Keratinocyte (primary cell): ENCODE measurements at regions not wholly inside any gene's neighbourhood (a gene's known extent, or its start where the extent isn't known, plus 50 kb on each side); places are given as distances from the start of the nearest gene placed in this dataset.

Source experiments
- CTCF ChIP-seq, 3 experiments: IDR thresholded peaks in 1 of 3; conservative IDR thresholded peaks in 1 of 3; optimal IDR thresholded peaks in 1 of 3; 2 replicates in 2 of 3; 3 replicates in 1 of 3; pipeline versions ENCODE3 to v1.5.1; 2011; ENCODE audit warnings: low read length in 3 of 3, mild to moderate bottlenecking in 3 of 3, moderate library complexity in 2 of 3, control low read depth in 1 of 3, inconsistent platforms in 1 of 3; ENCODE audit not compliant: insufficient read depth in 2 of 3; ENCODE audit errors: extremely low read depth in 1 of 3
- EZH2 ChIP-seq: IDR thresholded peaks from one replicate; pipeline ENCODE4 v1.6.1; 2012; ENCODE audit warnings: inconsistent platforms, mild to moderate bottlenecking, low read length, moderate library complexity

GRCh38 chr21:20010691-20011200 lies 987.5 kb upstream of the NCAM2 start:
- TF ChIP-seq CTCF (optimal IDR thresholded peaks at IDR 0.05 in 1 of 3, IDR thresholded peaks at IDR 0.05 in 1 of 3, conservative IDR thresholded peaks at IDR 0.05 in 1 of 3; ENCODE audit: extremely low read depth in 1 of 3, insufficient read depth in 2 of 3, low read length in 3 of 3), result no peak
- TF ChIP-seq EZH2, result no peak
